Thoracic aorta (tissue), 2 donors: ENCODE measurements at regions not wholly inside any gene's neighbourhood (a gene's known extent, or its start where the extent isn't known, plus 50 kb on each side); places are given as distances from the start of the nearest gene placed in this dataset.

Experiments used
- ATAC-seq: fragments of 150-250 bp; one replicate; pipeline ENCODE4 v1.8.0; 2017; ENCODE audit warnings: low read depth; ENCODE audit not compliant: insufficient number of reproducible peaks, low FRiP score
- DNase-seq: peaks from one replicate; pipeline ENCODE4 v3.0.0-alpha.2; 2020; ENCODE audit warnings: low spot score
- H3K27ac ChIP-seq, 2 donors: fragments of 200-600 bp; sonication (generic); 1 replicate in 1 of 2; 2 replicates in 1 of 2; pipeline ENCODE4 v1.5.1; 2016; ENCODE audit warnings: mild to moderate bottlenecking in 2 of 2, moderate library complexity in 2 of 2
- H3K27me3 ChIP-seq: fragments of 200-600 bp; sonication (generic); replicated peaks from 2 replicates; pipeline ENCODE4 v1.6.0; 2016; ENCODE audit warnings: mild to moderate bottlenecking; ENCODE audit not compliant: insufficient read depth
- H3K36me3 ChIP-seq: fragments of 200-600 bp; sonication (generic); one replicate; pipeline ENCODE4 v1.5.1; 2016
- H3K4me1 ChIP-seq, 2 donors: fragments of 200-600 bp; sonication (generic); 1 replicate in 1 of 2; 2 replicates in 1 of 2; pipeline versions ENCODE4 v1.5.1 to v1.6.0; 2016; ENCODE audit warnings: low read depth in 2 of 2, mild to moderate bottlenecking in 1 of 2; ENCODE audit not compliant: control insufficient read depth in 1 of 2
- H3K4me3 ChIP-seq: fragments of 200-600 bp; sonication (generic); 2 replicates; pipeline ENCODE4 v1.5.1; 2016; ENCODE audit warnings: mild to moderate bottlenecking
- H3K9me3 ChIP-seq: fragments of 200-600 bp; sonication (generic); 2 replicates; pipeline ENCODE4 v1.5.1; 2016
- TF ChIP-seq, protein P1 (sequence below): fragments of 200-600 bp; sonication (generic); IDR thresholded peaks from one replicate; pipeline ENCODE4 v1.5.1; 2019; ENCODE audit warnings: antibody characterized with exemption

- Histone ChIP-seq H3K27me3 (no peaks in the 10 kb centered on the region), H3K4me1 (peaks cover 11 to 22% of the 10 kb centered on the region in 2 donors), H3K27ac (peak overlapping the region; percentile 61 to 78), H3K9me3 (no peaks in the 10 kb centered on the region), H3K4me3 (no peak overlapping the region), H3K36me3 (no peaks in the 10 kb centered on the region)
- ATAC-seq (peak; percentile 93), DNase-seq (peak; percentile 8)
- TF ChIP-seq, protein P1, sequence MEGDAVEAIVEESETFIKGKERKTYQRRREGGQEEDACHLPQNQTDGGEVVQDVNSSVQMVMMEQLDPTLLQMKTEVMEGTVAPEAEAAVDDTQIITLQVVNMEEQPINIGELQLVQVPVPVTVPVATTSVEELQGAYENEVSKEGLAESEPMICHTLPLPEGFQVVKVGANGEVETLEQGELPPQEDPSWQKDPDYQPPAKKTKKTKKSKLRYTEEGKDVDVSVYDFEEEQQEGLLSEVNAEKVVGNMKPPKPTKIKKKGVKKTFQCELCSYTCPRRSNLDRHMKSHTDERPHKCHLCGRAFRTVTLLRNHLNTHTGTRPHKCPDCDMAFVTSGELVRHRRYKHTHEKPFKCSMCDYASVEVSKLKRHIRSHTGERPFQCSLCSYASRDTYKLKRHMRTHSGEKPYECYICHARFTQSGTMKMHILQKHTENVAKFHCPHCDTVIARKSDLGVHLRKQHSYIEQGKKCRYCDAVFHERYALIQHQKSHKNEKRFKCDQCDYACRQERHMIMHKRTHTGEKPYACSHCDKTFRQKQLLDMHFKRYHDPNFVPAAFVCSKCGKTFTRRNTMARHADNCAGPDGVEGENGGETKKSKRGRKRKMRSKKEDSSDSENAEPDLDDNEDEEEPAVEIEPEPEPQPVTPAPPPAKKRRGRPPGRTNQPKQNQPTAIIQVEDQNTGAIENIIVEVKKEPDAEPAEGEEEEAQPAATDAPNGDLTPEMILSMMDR: no peak
Observed at GRCh38 chr9:119801311-119801710, 432.1 kb upstream of the BRINP1 start.

DNA sequence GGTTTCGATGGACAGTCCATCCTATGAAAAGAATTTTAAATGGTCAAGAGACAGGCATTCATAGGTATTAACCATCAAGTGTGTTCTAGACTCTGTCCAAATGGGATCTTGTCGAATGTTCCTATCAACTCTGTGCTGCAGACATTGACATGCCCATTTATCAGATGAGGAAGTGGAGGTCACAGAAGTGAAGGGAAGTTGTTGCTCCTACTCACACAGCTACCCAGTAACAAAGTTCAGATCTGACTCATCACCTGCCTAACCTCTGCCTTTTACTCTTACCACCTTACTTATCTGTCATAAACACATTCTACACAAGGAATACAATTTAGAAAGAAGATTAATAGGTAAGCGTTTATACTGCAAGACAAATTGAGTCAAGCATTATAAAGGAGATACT lies 426.2 kb upstream of the BRINP1 start:
- no peaks in the 10 kb centered on the region for H3K9me3 ChIP-seq
- no peaks in the 10 kb centered on the region for H3K27me3 ChIP-seq
- no peaks in the 10 kb centered on the region for H3K36me3 ChIP-seq
- ATAC-seq (no peak), DNase-seq (no peak)
- no peak overlapping the region for H3K27ac ChIP-seq
- TF ChIP-seq, protein P1: no peak
- no peak overlapping the region for H3K4me3 ChIP-seq
- H3K4me1 ChIP-seq: no peaks in the 10 kb centered on the region

DNA sequence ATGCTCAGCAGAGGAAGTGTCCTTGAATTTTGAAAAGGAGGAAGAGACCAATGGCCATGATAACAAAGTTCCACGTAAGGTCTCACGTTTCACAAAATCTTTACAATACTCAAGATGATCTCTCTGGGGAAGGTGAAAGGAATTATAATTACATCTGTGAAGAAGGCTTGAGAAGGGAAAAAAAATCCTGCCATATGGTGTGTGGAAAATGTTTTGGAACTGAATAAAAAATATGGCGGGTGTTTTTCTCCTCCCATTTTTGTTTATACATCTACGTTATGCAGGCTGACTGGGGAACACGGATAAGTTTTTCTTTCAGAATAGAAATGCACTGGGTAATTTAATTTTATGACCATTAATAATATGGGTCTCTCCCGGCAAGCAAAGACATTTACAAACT lies 425.6 kb upstream of the BRINP1 start:
- Histone ChIP-seq H3K27me3 (no peaks in the 10 kb centered on the region), H3K4me3 (no peak overlapping the region), H3K4me1 (no peaks in the 10 kb centered on the region), H3K36me3 (no peaks in the 10 kb centered on the region), H3K27ac (no peak overlapping the region), H3K9me3 (no peaks in the 10 kb centered on the region)
- no peak for DNase-seq
- TF ChIP-seq, protein P1: no peak
- no peak for ATAC-seq

GRCh38 chr9:119793218-119793617 lies 424.0 kb upstream of the BRINP1 start:
- H3K4me3 ChIP-seq: no peak overlapping the region
- H3K36me3 ChIP-seq: no peaks in the 10 kb centered on the region
- no peaks in the 10 kb centered on the region for H3K27me3 ChIP-seq
- DNase-seq (no peak), ATAC-seq (no peak)
- H3K4me1 ChIP-seq: no peaks in the 10 kb centered on the region
- H3K27ac ChIP-seq: no peak overlapping the region
- no peaks in the 10 kb centered on the region for H3K9me3 ChIP-seq
- TF ChIP-seq, protein P1: no peak

DNA sequence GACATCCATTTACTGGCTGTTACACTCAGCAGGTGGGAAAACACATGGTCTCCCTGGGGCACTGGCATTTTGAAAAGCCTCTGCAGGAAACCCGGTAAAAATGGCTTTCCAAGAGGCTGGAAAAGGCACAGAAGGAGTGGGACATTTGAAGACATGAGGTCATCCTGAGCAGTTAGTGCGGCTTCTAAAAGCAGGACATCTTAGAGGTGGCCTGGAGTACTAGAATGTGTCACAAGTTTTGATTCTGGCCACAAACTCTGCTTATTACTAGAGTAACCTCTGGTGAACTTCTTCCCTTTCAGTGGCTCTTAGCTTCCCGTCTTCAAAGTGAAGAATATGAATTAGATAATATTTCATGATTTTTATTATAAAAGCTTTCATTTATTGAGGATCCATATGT lies 423.0 kb upstream of the BRINP1 start:
- H3K9me3 ChIP-seq: no peaks in the 10 kb centered on the region
- no peak overlapping the region for H3K27ac ChIP-seq
- H3K4me3 ChIP-seq: no peak overlapping the region
- H3K36me3 ChIP-seq: no peaks in the 10 kb centered on the region
- no peak for ATAC-seq
- TF ChIP-seq, protein P1: no peak
- no peaks in the 10 kb centered on the region for H3K4me1 ChIP-seq
- DNase-seq: no peak
- H3K27me3 ChIP-seq: no peaks in the 10 kb centered on the region
